GM12891 (cell line): ENCODE measurements at regions not wholly inside any gene's neighbourhood (a gene's known extent, or its start where the extent isn't known, plus 50 kb on each side); places are given as distances from the start of the nearest gene placed in this dataset.

ENCODE experiments used
- DNase-seq: peaks from one replicate; pipeline ENCODE4 v3.0.0; 2011; ENCODE audit warnings: low spot score; ENCODE audit not compliant: insufficient read length
- FAIRE-seq: peaks from 2 replicates; lab custom pipeline; 2011; peaks lifted over from hg19 to GRCh38; lab: Jason Lieb, UNC
- PAX5 ChIP-seq: IDR thresholded peaks from 2 replicates; pipeline ENCODE4 v1.6.1; 2011; ENCODE audit warnings: low read length, moderate library complexity, mild to moderate bottlenecking; ENCODE audit not compliant: insufficient read depth, severe bottlenecking
- POLR2A ChIP-seq: IDR thresholded peaks from 2 replicates; pipeline ENCODE4 v1.6.1; 2011; ENCODE audit warnings: low read depth, low read length, control low read depth
- POLR2AphosphoS5 ChIP-seq: IDR thresholded peaks from 2 replicates; pipeline ENCODE4 v1.6.1; 2011; ENCODE audit warnings: low read depth, low read length, control low read depth
- POU2F2 ChIP-seq: IDR thresholded peaks from 2 replicates; pipeline ENCODE4 v1.6.1; 2011; ENCODE audit warnings: low read depth, mild to moderate bottlenecking, control low read depth, low read length, moderate library complexity
- SPI1 ChIP-seq: IDR thresholded peaks from 2 replicates; pipeline ENCODE4 v1.6.1; 2011; ENCODE audit warnings: low read depth, low read length, control low read depth
- TAF1 ChIP-seq: IDR thresholded peaks from 2 replicates; pipeline ENCODE4 v1.6.1; 2011; ENCODE audit warnings: low read depth, low read length, control low read depth

- DNase-seq, result no peak
- TF ChIP-seq POLR2A (no peak), POLR2AphosphoS5 (no peak), SPI1 (no peak), POU2F2 (no peak), TAF1 (no peak), PAX5 (no peak)
- FAIRE-seq, result no peak
Observed at GRCh38 chr2:58800881-58801280, 559.8 kb upstream of the FANCL start.

GRCh38 chr2:58798676-58799208 lies 557.6 kb upstream of the FANCL start:
- TF ChIP-seq SPI1 (no peak), POLR2A (no peak), TAF1 (no peak), PAX5 (no peak), POLR2AphosphoS5 (no peak), POU2F2 (no peak)
- DNase-seq (no peak), FAIRE-seq (no peak)

GRCh38 chr2:58796239-58796910 lies 555.2 kb upstream of the FANCL start:
- no peak for TF ChIP-seq POLR2A
- TF ChIP-seq PAX5, result no peak
- TF ChIP-seq TAF1, result no peak
- no peak for TF ChIP-seq POLR2AphosphoS5
- TF ChIP-seq SPI1, result no peak
- no peak for TF ChIP-seq POU2F2
- FAIRE-seq (no peak), DNase-seq (no peak)

- FAIRE-seq (no peak), DNase-seq (no peak)
- no peak for TF ChIP-seq POLR2A
- TF ChIP-seq POU2F2, result no peak
- TF ChIP-seq PAX5, result no peak
- no peak for TF ChIP-seq POLR2AphosphoS5
- no peak for TF ChIP-seq TAF1
- no peak for TF ChIP-seq SPI1
Observed at GRCh38 chr2:58794916-58795315, 553.8 kb upstream of the FANCL start.

GRCh38 chr2:58794103-58794502 lies 553.0 kb upstream of the FANCL start:
- TF ChIP-seq POU2F2, result no peak
- TF ChIP-seq TAF1, result no peak
- TF ChIP-seq SPI1, result no peak
- TF ChIP-seq POLR2A, result no peak
- no peak for TF ChIP-seq POLR2AphosphoS5
- no peak for TF ChIP-seq PAX5
- FAIRE-seq (no peak), DNase-seq (no peak)

- TF ChIP-seq TAF1, result no peak
- no peak for TF ChIP-seq POU2F2
- no peak for TF ChIP-seq PAX5
- no peak for TF ChIP-seq SPI1
- no peak for TF ChIP-seq POLR2AphosphoS5
- TF ChIP-seq POLR2A, result no peak
- no peak for FAIRE-seq
Observed at GRCh38 chr2:58788402-58788801, 547.3 kb upstream of the FANCL start.

GRCh38 chr2:58770846-58771245 lies 529.7 kb upstream of the FANCL start:
- TF ChIP-seq SPI1, result no peak
- no peak for TF ChIP-seq TAF1
- TF ChIP-seq POLR2AphosphoS5, result no peak
- no peak for TF ChIP-seq PAX5
- TF ChIP-seq POLR2A, result no peak
- no peak for TF ChIP-seq POU2F2
- FAIRE-seq (no peak), DNase-seq (no peak)

More at GRCh38 chr2:58788402-58788801, 547.3 kb upstream of the FANCL start:
- no peak for DNase-seq

- DNase-seq, result no peak
- FAIRE-seq, result no peak
- TF ChIP-seq POU2F2 (no peak), TAF1 (no peak), POLR2AphosphoS5 (no peak), SPI1 (no peak), PAX5 (no peak), POLR2A (no peak)
Observed at GRCh38 chr2:58769864-58770234, 528.7 kb upstream of the FANCL start.

GRCh38 chr2:58769111-58769863 lies 528.2 kb upstream of the FANCL start:
- FAIRE-seq (no peak), DNase-seq (no peak)
- TF ChIP-seq POLR2A, result no peak
- TF ChIP-seq TAF1, result no peak
- TF ChIP-seq PAX5, result no peak
- TF ChIP-seq POLR2AphosphoS5, result no peak

- TF ChIP-seq POU2F2 (no peak), PAX5 (no peak), SPI1 (no peak), POLR2A (no peak), POLR2AphosphoS5 (no peak), TAF1 (no peak)
Observed at GRCh38 chr2:58768715-58769080, 527.6 kb upstream of the FANCL start.

More at GRCh38 chr2:58768715-58769080, 527.6 kb upstream of the FANCL start:
- no peak for FAIRE-seq
- DNase-seq, result no peak
